DOHH2 (cell line): ENCODE measurements at regions not wholly inside any gene's neighbourhood (a gene's known extent, or its start where the extent isn't known, plus 50 kb on each side); places are given as distances from the start of the nearest gene placed in this dataset.

Source experiments
- H3F3A ChIP-seq: fragments of 200-600 bp; sonication (generic), shearing (Covaris generic); 2 replicates; pipeline ENCODE4 v1.6.0; 2016; ENCODE audit warnings: antibody characterized with exemption, mild to moderate bottlenecking; ENCODE audit not compliant: control insufficient read depth, insufficient read depth
- H3K27ac ChIP-seq: fragments of 200-600 bp; sonication (generic); 2 replicates; pipeline ENCODE4 v1.5.1; 2014; ENCODE audit warnings: low read depth, mild to moderate bottlenecking, low read length, moderate library complexity
- H3K27me3 ChIP-seq: fragments of 200-600 bp; sonication (generic); 2 replicates; pipeline ENCODE4 v1.6.1; 2014; ENCODE audit warnings: mild to moderate bottlenecking, low read length, mixed read lengths; ENCODE audit not compliant: control insufficient read depth
- H3K36me3 ChIP-seq: fragments of 200-600 bp; sonication (generic); 2 replicates; pipeline ENCODE4 v1.6.1; 2014; ENCODE audit warnings: mild to moderate bottlenecking, low read length, moderate library complexity, mixed read lengths; ENCODE audit not compliant: control insufficient read depth
- H3K4me1 ChIP-seq: fragments of 200-600 bp; sonication (generic); 2 replicates; pipeline ENCODE4 v1.6.1; 2014; ENCODE audit warnings: mild to moderate bottlenecking, low read length, mixed read lengths; ENCODE audit not compliant: control insufficient read depth
- H3K4me2 ChIP-seq: fragments of 200-600 bp; sonication (generic); 2 replicates; pipeline ENCODE4 v1.6.0; 2014; ENCODE audit warnings: mild to moderate bottlenecking, low read length, moderate library complexity
- H3K4me3 ChIP-seq: fragments of 200-600 bp; sonication (generic); 2 replicates; pipeline ENCODE4 v1.5.1; 2014; ENCODE audit warnings: mild to moderate bottlenecking, low read length, mixed read lengths
- H3K79me2 ChIP-seq: fragments of 200-600 bp; sonication (generic); 2 replicates; pipeline ENCODE4 v1.6.1; 2014; ENCODE audit warnings: mild to moderate bottlenecking, low read length, mixed read lengths; ENCODE audit not compliant: control insufficient read depth
- H3K9me2 ChIP-seq: fragments of 200-600 bp; sonication (generic); replicated peaks from 2 replicates; pipeline ENCODE4 v1.6.1; 2014; ENCODE audit warnings: mild to moderate bottlenecking, low read length, mixed read lengths; ENCODE audit not compliant: control insufficient read depth
- H3K9me3 ChIP-seq: fragments of 200-600 bp; sonication (generic); 2 replicates; pipeline ENCODE4 v1.6.1; 2014; ENCODE audit warnings: antibody characterized with exemption, low read length, mixed read lengths; ENCODE audit not compliant: control insufficient read depth, insufficient read depth
- H4K20me1 ChIP-seq: fragments of 200-600 bp; sonication (generic); 2 replicates; pipeline ENCODE4 v1.6.0; 2014; ENCODE audit warnings: low read depth, mild to moderate bottlenecking, antibody characterized with exemption, low read length, moderate library complexity; ENCODE audit not compliant: control insufficient read depth, insufficient read depth
- CTCF ChIP-seq: fragments of 200-600 bp; sonication (generic); IDR thresholded peaks from one replicate; pipeline ENCODE4 v1.5.1; 2014; ENCODE audit warnings: antibody characterized with exemption, mild to moderate bottlenecking, low read depth, low read length; ENCODE audit not compliant: poor library complexity, severe bottlenecking
- EZH2phosphoT487 ChIP-seq: fragments of 200-600 bp; sonication (generic); IDR thresholded peaks from 2 replicates; pipeline ENCODE4 v1.6.1; 2017; ENCODE audit warnings: borderline replicate concordance, mild to moderate bottlenecking, antibody characterized with exemption, low read length, moderate library complexity, mixed read lengths

- no peak overlapping the region for H3K4me3 ChIP-seq
- no peaks in the 10 kb centered on the region for H3K27me3 ChIP-seq
- H3K79me2 ChIP-seq: no peaks in the 10 kb centered on the region
- H3F3A ChIP-seq: no peaks in the 10 kb centered on the region
- TF ChIP-seq EZH2phosphoT487 (no peak), CTCF (no peak)
- H3K9me3 ChIP-seq: peaks cover 4% of the 10 kb centered on the region; the same call in 1 of the 2 replicates
- H3K9me2 ChIP-seq: no peaks in the 10 kb centered on the region
- no peak overlapping the region for H3K27ac ChIP-seq
- no peak overlapping the region for H3K4me2 ChIP-seq
- no peaks in the 10 kb centered on the region for H3K36me3 ChIP-seq
- H4K20me1 ChIP-seq: no peaks in the 10 kb centered on the region
- H3K4me1 ChIP-seq: no peaks in the 10 kb centered on the region
Observed at GRCh38 chr17:22515599-22515998, 823.3 kb downstream of the KCNJ18 start.

- Histone ChIP-seq H3K27me3 (no peaks in the 10 kb centered on the region), H3K27ac (no peak overlapping the region), H3K4me3 (no peak overlapping the region), H3K9me3 (peaks cover 4% of the 10 kb centered on the region; the same call in 1 of the 2 replicates), H3K36me3 (no peaks in the 10 kb centered on the region), H3K79me2 (no peaks in the 10 kb centered on the region), H3K9me2 (no peaks in the 10 kb centered on the region), H3K4me2 (no peak overlapping the region), H3K4me1 (no peaks in the 10 kb centered on the region), H3F3A (no peaks in the 10 kb centered on the region), H4K20me1 (no peaks in the 10 kb centered on the region)
- TF ChIP-seq CTCF: no peak
Observed at GRCh38 chr17:22516861-22517636, 824.7 kb downstream of the KCNJ18 start.

- Histone ChIP-seq H3K4me3 (no peak overlapping the region), H3K27me3 (no peaks in the 10 kb centered on the region), H3K4me2 (no peak overlapping the region), H3K27ac (no peak overlapping the region), H3K4me1 (no peaks in the 10 kb centered on the region), H3K36me3 (no peaks in the 10 kb centered on the region), H3K9me3 (peaks cover 4% of the 10 kb centered on the region; the same call in 1 of the 2 replicates), H3F3A (no peaks in the 10 kb centered on the region), H3K79me2 (no peaks in the 10 kb centered on the region), H3K9me2 (no peaks in the 10 kb centered on the region), H4K20me1 (no peaks in the 10 kb centered on the region)
- TF ChIP-seq CTCF (no peak), EZH2phosphoT487 (no peak)
Observed at GRCh38 chr17:22517716-22518115, 825.4 kb downstream of the KCNJ18 start.
